Sigmoid colon (tissue), 6 donors: ENCODE measurements at regions not wholly inside any gene's neighbourhood (a gene's known extent, or its start where the extent isn't known, plus 50 kb on each side); places are given as distances from the start of the nearest gene placed in this dataset.

Experiments
- DNase-seq: peaks from one replicate; pipeline ENCODE4 v3.0.0-alpha.2; 2019
- H3K27ac ChIP-seq, 4 donors: fragments of 200-600 bp; sonication (generic); one replicate each; pipeline ENCODE4 v1.5.1; 2016 to 2019; ENCODE audit warnings: mild to moderate bottlenecking in 1 of 4
- H3K27me3 ChIP-seq, 3 donors: fragments of 200-600 bp; sonication (generic); one replicate each; pipeline ENCODE4 v1.5.1; 2019; ENCODE audit warnings: mild to moderate bottlenecking in 1 of 3
- H3K36me3 ChIP-seq, 4 donors: fragments of 200-600 bp; sonication (generic); one replicate each; pipeline ENCODE4 v1.5.1; 2016 to 2019
- H3K4me1 ChIP-seq, 4 donors: fragments of 200-600 bp; sonication (generic); one replicate each; pipeline ENCODE4 v1.5.1; 2017 to 2019
- H3K4me3 ChIP-seq, 4 donors: fragments of 200-600 bp; sonication (generic); one replicate each; pipeline ENCODE4 v1.5.1; 2017 to 2019; ENCODE audit warnings: mild to moderate bottlenecking in 2 of 4, moderate library complexity in 1 of 4
- H3K9me3 ChIP-seq, 4 donors: fragments of 200-600 bp in 3 of 4; sonication (generic) in 3 of 4; one replicate each; pipeline versions ENCODE4 v1.5.1 to v1.6.1; 2013 to 2019
- EP300 ChIP-seq, 4 donors: sonication (generic); formaldehyde crosslinking; IDR thresholded peaks; one replicate each; pipeline ENCODE4 v1.6.1; 2017; ENCODE audit warnings: antibody characterized with exemption in 4 of 4
- POLR2A ChIP-seq, 2 donors: fragments of 450-650 bp; IDR thresholded peaks; one replicate each; pipeline ENCODE4 v1.6.1; 2016; ENCODE audit warnings: antibody characterized with exemption in 2 of 2, mild to moderate bottlenecking in 2 of 2, moderate library complexity in 2 of 2
- POLR2AphosphoS5 ChIP-seq, 4 donors: sonication (generic); formaldehyde crosslinking; IDR thresholded peaks; one replicate each; pipeline ENCODE4 v1.6.1; 2017; ENCODE audit warnings: antibody characterized with exemption in 4 of 4
- WGBS, 2 donors: extraction: QIAGEN DNeasy Blood & Tissue Kit; methylation state at CpG; one replicate each; pipeline ENCODE4 v1.1.7; 2013; 5-methylcytosine and 5-hydroxymethylcytosine counted together
- intact Hi-C: fragments of 100-400 bp; cut with DNase I; formaldehyde crosslinking; loops from one replicate; pipeline ENCODE4 v1.15.1; 2023
- TF ChIP-seq, protein P1 (sequence below), 4 experiments: fragments of 450-650 bp in 3 of 4; fragments of 200-600 bp in 1 of 4; IDR thresholded peaks; one replicate each; pipeline ENCODE4 v1.5.1; 2016 to 2019; ENCODE audit warnings: antibody characterized with exemption in 4 of 4, mild to moderate bottlenecking in 3 of 4, moderate library complexity in 2 of 4
- donor health status: healthy with polysubstance abuse.
- donor health status: healthy.

DNA sequence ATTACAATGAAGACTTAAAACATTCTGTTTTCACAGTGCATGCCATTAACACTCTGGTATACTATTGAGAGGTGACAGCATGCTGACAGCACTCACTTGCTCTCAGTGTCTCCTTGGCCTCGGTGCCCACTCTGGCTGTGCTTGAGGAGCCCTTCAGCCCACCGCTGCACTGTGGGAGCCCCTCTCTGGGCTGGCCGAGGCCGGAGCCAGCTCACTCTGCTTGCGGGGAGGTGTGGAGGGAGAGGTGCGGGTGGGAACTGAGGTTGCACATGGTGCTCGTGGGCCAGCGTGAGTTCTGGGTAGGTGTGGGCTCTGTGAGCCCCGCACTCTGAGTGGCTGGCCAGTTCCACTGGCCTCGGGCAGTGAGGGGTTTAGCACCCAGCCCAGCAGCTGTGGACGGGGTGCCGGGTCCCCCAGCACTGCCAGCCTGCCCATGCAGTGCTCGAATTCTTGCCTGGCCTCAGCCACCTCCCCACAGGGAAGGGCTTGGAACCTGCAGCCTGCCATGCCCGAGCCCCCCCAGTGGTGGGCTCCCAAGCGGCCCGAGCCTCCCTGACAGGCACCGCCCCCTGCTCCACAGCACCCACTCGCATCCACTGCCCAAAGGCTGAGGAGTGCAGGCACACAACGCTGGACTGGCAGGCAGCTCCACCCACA, 135.3 kb upstream of the AR start:
- no peaks in the 10 kb centered on the region for H3K9me3 ChIP-seq
- H3K4me3 ChIP-seq: no peak overlapping the region
- TF ChIP-seq, protein P1, sequence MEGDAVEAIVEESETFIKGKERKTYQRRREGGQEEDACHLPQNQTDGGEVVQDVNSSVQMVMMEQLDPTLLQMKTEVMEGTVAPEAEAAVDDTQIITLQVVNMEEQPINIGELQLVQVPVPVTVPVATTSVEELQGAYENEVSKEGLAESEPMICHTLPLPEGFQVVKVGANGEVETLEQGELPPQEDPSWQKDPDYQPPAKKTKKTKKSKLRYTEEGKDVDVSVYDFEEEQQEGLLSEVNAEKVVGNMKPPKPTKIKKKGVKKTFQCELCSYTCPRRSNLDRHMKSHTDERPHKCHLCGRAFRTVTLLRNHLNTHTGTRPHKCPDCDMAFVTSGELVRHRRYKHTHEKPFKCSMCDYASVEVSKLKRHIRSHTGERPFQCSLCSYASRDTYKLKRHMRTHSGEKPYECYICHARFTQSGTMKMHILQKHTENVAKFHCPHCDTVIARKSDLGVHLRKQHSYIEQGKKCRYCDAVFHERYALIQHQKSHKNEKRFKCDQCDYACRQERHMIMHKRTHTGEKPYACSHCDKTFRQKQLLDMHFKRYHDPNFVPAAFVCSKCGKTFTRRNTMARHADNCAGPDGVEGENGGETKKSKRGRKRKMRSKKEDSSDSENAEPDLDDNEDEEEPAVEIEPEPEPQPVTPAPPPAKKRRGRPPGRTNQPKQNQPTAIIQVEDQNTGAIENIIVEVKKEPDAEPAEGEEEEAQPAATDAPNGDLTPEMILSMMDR (IDR thresholded peaks at IDR 0.05): no peak
- TF ChIP-seq POLR2A (IDR thresholded peaks at IDR 0.05) (no peak), POLR2AphosphoS5 (IDR thresholded peaks at IDR 0.05) (no peak), EP300 (IDR thresholded peaks at IDR 0.05) (no peak)
- no peaks in the 10 kb centered on the region for H3K27me3 ChIP-seq
- H3K4me1 ChIP-seq: no peaks in the 10 kb centered on the region
- 86 to 91% methylated on average over 19 of the region's 19 CpGs for WGBS, 2 donors
- DNase-seq: no peak
- intact Hi-C loops: no loop called here
- H3K36me3 ChIP-seq: no peaks in the 10 kb centered on the region
- H3K27ac ChIP-seq: no peak overlapping the region

DNA sequence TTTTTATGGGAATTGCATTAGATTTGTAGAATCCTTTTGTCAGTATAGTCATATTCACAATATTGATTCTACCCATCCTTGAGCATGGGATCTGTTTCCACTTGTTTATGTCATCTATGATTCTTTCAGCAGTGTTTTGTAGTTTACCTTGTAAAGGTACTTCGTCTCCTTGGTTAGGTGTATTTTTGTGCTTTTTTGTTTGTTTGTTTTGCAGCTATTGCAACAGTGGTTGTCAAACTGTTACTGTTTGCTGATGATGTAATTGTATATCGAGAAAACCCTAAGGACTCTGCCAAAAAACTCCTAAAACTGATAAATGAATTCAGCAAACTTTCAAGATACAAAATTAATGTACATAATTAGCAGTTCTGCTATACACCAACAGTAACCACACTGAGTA, 127.9 kb upstream of the AR start:
- no peaks in the 10 kb centered on the region for H3K36me3 ChIP-seq
- no peak overlapping the region for H3K4me3 ChIP-seq
- no peaks in the 10 kb centered on the region for H3K4me1 ChIP-seq
- TF ChIP-seq, protein P1 (IDR thresholded peaks at IDR 0.05): no peak
- TF ChIP-seq POLR2A (IDR thresholded peaks at IDR 0.05) (no peak), POLR2AphosphoS5 (IDR thresholded peaks at IDR 0.05) (no peak), EP300 (IDR thresholded peaks at IDR 0.05) (no peak)
- no peak for DNase-seq
- no peaks in the 10 kb centered on the region for H3K9me3 ChIP-seq
- 73 to 87% methylated on average over 2 of the region's 2 CpGs for WGBS, 2 donors
- no peak overlapping the region for H3K27ac ChIP-seq
- H3K27me3 ChIP-seq: no peaks in the 10 kb centered on the region
- intact Hi-C loops: no loop called here

DNA sequence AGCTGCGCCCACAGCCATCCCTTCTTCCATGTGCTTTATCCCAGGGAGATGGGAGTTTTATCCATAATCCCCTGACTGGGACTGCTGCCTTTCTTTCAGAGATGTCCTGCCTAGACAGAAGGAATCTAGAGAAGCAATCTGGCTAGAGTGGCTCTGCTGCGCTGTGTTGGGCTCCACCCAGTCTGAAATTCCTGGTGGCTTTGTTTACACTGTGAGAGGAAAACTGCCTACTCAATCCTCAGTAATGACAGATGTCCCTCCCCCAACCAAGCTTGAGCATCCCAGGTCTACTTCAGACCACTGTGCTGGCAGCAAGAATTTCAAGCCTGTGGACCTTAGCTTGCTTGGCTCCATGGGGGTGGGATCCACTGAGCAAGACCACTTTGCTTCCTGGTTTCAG, 116.9 kb upstream of the AR start:
- 75% methylated on average over 2 of the region's 2 CpGs for WGBS, 2 donors
- H3K4me3 ChIP-seq: no peak overlapping the region
- TF ChIP-seq POLR2A (IDR thresholded peaks at IDR 0.05) (no peak), EP300 (IDR thresholded peaks at IDR 0.05) (no peak), POLR2AphosphoS5 (IDR thresholded peaks at IDR 0.05) (no peak)
- TF ChIP-seq, protein P1 (IDR thresholded peaks at IDR 0.05): no peak
- no peak overlapping the region for H3K27ac ChIP-seq
- no peaks in the 10 kb centered on the region for H3K9me3 ChIP-seq
- intact Hi-C loops: no loop called here
- DNase-seq: no peak
- H3K27me3 ChIP-seq: no peaks in the 10 kb centered on the region
- no peaks in the 10 kb centered on the region for H3K36me3 ChIP-seq
- H3K4me1 ChIP-seq: no peaks in the 10 kb centered on the region

DNA sequence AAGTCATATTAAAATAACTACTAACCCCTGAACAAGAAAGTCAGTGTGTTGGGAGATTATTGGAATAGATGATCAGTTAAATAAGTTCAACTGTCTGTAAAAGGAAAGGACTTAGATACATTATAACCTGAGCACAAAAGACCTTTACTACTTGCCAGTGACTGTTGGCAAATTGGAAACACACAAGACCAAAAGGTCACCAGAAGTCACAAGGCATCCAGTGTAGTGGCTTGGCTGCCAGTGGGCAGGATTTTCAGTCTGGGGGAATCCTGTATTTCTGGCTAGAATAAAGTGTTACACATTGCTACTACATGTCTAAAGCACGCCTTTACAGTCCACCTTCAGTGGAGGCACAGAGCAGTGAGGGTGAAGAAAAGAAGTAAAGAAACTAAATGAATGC, 108.3 kb upstream of the AR start:
- Histone ChIP-seq H3K4me3 (no peak overlapping the region), H3K4me1 (no peaks in the 10 kb centered on the region), H3K27me3 (no peaks in the 10 kb centered on the region), H3K9me3 (no peaks in the 10 kb centered on the region), H3K27ac (no peak overlapping the region), H3K36me3 (no peaks in the 10 kb centered on the region)
- 63 to 75% methylated on average over 1 of the region's 1 CpG for WGBS, 2 donors
- no peak for DNase-seq
- intact Hi-C loops: no loop called here
- no peak for TF ChIP-seq POLR2AphosphoS5 (IDR thresholded peaks at IDR 0.05)
- TF ChIP-seq, protein P1 (IDR thresholded peaks at IDR 0.05): no peak

DNA sequence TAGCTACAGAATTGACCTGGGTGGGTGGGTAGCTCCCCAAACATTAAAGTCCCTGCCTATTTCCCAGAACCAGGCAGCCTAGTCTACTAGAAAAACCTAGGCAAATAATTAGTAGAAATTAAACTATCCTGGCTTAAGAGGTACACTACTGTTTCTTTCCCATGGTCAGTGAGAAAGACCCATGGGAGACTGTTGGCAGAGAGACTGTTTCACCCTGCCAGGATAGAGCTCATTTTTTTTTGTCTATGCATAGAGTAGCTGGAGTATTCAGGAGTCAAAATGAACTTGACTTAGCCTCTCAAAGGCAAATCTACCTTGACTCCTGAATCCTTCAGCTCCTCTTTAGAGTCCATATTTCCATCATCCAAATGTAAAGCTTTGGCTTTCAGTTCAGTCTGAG, 107.0 kb upstream of the AR start:
- no peak for DNase-seq
- intact Hi-C loops: no loop called here
- no peaks in the 10 kb centered on the region for H3K4me1 ChIP-seq

More for the DNA sequence above, 107.0 kb upstream of the AR start:
- Histone ChIP-seq H3K9me3 (no peaks in the 10 kb centered on the region), H3K36me3 (no peaks in the 10 kb centered on the region), H3K4me3 (no peak overlapping the region), H3K27ac (no peak overlapping the region), H3K27me3 (no peaks in the 10 kb centered on the region)
- no peak for TF ChIP-seq POLR2AphosphoS5 (IDR thresholded peaks at IDR 0.05)
- TF ChIP-seq, protein P1 (IDR thresholded peaks at IDR 0.05): no peak
- no peak for TF ChIP-seq EP300 (IDR thresholded peaks at IDR 0.05)
- TF ChIP-seq POLR2A (IDR thresholded peaks at IDR 0.05): no peak
